IMR-90 (cell line): ENCODE measurements at regions not wholly inside any gene's neighbourhood (a gene's known extent, or its start where the extent isn't known, plus 50 kb on each side); places are given as distances from the start of the nearest gene placed in this dataset.

Source experiments
- BHLHE40 ChIP-seq: fragments of 150-350 bp; IDR thresholded peaks from 2 replicates; pipeline ENCODE4 v1.6.1; 2016; ENCODE audit warnings: mild to moderate bottlenecking, low read depth, low read length
- CEBPB ChIP-seq: IDR thresholded peaks from 2 replicates; pipeline ENCODE4 v1.6.1; 2012; ENCODE audit warnings: low read depth, low read length, improper control_type of control experiment
- CTCF ChIP-seq: conservative IDR thresholded peaks from 2 replicates; pipeline ENCODE4 v1.5.1; 2012; ENCODE audit warnings: mild to moderate bottlenecking, low read depth, low read length, improper control_type of control experiment
- ELK1 ChIP-seq: fragments of 150-350 bp; IDR thresholded peaks from 2 replicates; pipeline ENCODE4 v1.6.1; 2016; ENCODE audit warnings: low read depth, mild to moderate bottlenecking, low read length, moderate library complexity, borderline replicate concordance
- FOS ChIP-seq: fragments of 150-350 bp; IDR thresholded peaks from 2 replicates; pipeline ENCODE4 v1.6.1; 2016; ENCODE audit warnings: low read depth, low read length
- MAFK ChIP-seq: IDR thresholded peaks from 2 replicates; pipeline ENCODE4 v1.6.1; 2012; ENCODE audit warnings: low read depth, low read length, improper control_type of control experiment
- MAZ ChIP-seq: IDR thresholded peaks from 2 replicates; pipeline ENCODE4 v1.6.1; 2012; ENCODE audit warnings: low read depth, mild to moderate bottlenecking, low read length, improper control_type of control experiment, moderate library complexity, borderline replicate concordance
- MXI1 ChIP-seq: IDR thresholded peaks from 2 replicates; pipeline ENCODE4 v1.6.1; 2012; ENCODE audit warnings: low read depth, mild to moderate bottlenecking, low read length, moderate library complexity, borderline replicate concordance
- NFE2L2 ChIP-seq: fragments of 150-350 bp; IDR thresholded peaks from 2 replicates; pipeline ENCODE4 v1.6.1; 2016; ENCODE audit warnings: low read depth, mild to moderate bottlenecking, low read length
- POLR2A ChIP-seq: IDR thresholded peaks from 2 replicates; pipeline ENCODE4 v1.6.1; 2012; ENCODE audit warnings: mild to moderate bottlenecking, low read depth, low read length
- RAD21 ChIP-seq: IDR thresholded peaks from 2 replicates; pipeline ENCODE4 v1.6.1; 2012; ENCODE audit warnings: low read length, improper control_type of control experiment
- RCOR1 ChIP-seq: IDR thresholded peaks from 2 replicates; pipeline ENCODE4 v1.6.1; 2012; ENCODE audit warnings: mild to moderate bottlenecking, low read length, improper control_type of control experiment; ENCODE audit not compliant: insufficient replicate concordance
- SMC3 ChIP-seq: fragments of 150-350 bp; IDR thresholded peaks from 2 replicates; pipeline ENCODE4 v1.6.1; 2016; ENCODE audit warnings: low read depth, mild to moderate bottlenecking, antibody characterized with exemption, low read length, moderate library complexity
- USF2 ChIP-seq: fragments of 150-350 bp; IDR thresholded peaks from 2 replicates; pipeline ENCODE4 v1.6.1; 2017; ENCODE audit warnings: mild to moderate bottlenecking, antibody characterized with exemption, low read length, low read depth

GRCh38 chr4:160894128-160894527 lies 1269.7 kb downstream of the FSTL5 start:
- no peak for TF ChIP-seq POLR2A
- no peak for TF ChIP-seq MAFK
- no peak for TF ChIP-seq CTCF
- TF ChIP-seq RCOR1: no peak
- no peak for TF ChIP-seq BHLHE40
- TF ChIP-seq CEBPB: no peak
- TF ChIP-seq ELK1: no peak
- no peak for TF ChIP-seq USF2
- TF ChIP-seq MXI1: no peak
- no peak for TF ChIP-seq FOS
- TF ChIP-seq RAD21: no peak
- no peak for TF ChIP-seq MAZ
- no peak for TF ChIP-seq NFE2L2
- TF ChIP-seq SMC3: no peak
